OCI-LY3 (cell line): ENCODE measurements at regions not wholly inside any gene's neighbourhood (a gene's known extent, or its start where the extent isn't known, plus 50 kb on each side); places are given as distances from the start of the nearest gene placed in this dataset.

Source experiments
- CTCF ChIP-seq: fragments of 200-600, 300-600 bp; sonication (generic); IDR thresholded peaks from 2 replicates; pipeline ENCODE4 v1.5.1; 2014; ENCODE audit warnings: antibody characterized with exemption, low read length, low read depth
- EZH2phosphoT487 ChIP-seq: fragments of 200-600 bp; shearing (Covaris generic); IDR thresholded peaks from 2 replicates; pipeline ENCODE4 v1.6.1; 2018; ENCODE audit warnings: antibody characterized with exemption, mixed run types, low read depth

GRCh38 chr11:21909145-21909544, 283.7 kb upstream of the ANO5 start:
- TF ChIP-seq CTCF = no peak
- TF ChIP-seq EZH2phosphoT487 = no peak
